Neuronal stem cell (in vitro differentiated cells): ENCODE measurements at regions not wholly inside any gene's neighbourhood (a gene's known extent, or its start where the extent isn't known, plus 50 kb on each side); places are given as distances from the start of the nearest gene placed in this dataset.

ENCODE experiments used
- DNase-seq: peaks from one replicate; pipeline ENCODE4 v3.0.0-alpha.2; 2013; ENCODE audit warnings: low spot score
- H2AFZ ChIP-seq: one replicate; pipeline ENCODE4 v1.6.1; 2013; ENCODE audit warnings: mild to moderate bottlenecking, low read length, inconsistent platforms
- H2AK5ac ChIP-seq: 2 replicates; pipeline ENCODE4 v1.6.1; 2013; ENCODE audit warnings: low read depth, mild to moderate bottlenecking, inconsistent platforms, low read length, moderate library complexity, mixed read lengths
- H2BK120ac ChIP-seq: 2 replicates; pipeline ENCODE4 v1.6.1; 2013; ENCODE audit warnings: low read depth, mild to moderate bottlenecking, inconsistent platforms, low read length, moderate library complexity, mixed read lengths
- H2BK12ac ChIP-seq: one replicate; pipeline ENCODE4 v1.6.1; 2013; ENCODE audit warnings: low read length, inconsistent platforms
- H2BK15ac ChIP-seq: 2 replicates; pipeline ENCODE4 v1.6.1; 2013; ENCODE audit warnings: mild to moderate bottlenecking, low read length, inconsistent platforms, mixed read lengths
- H2BK5ac ChIP-seq: one replicate; pipeline ENCODE4 v1.6.1; 2013; ENCODE audit warnings: inconsistent platforms, mild to moderate bottlenecking, low read length, moderate library complexity
- H3K14ac ChIP-seq: one replicate; pipeline ENCODE4 v1.6.1; 2013; ENCODE audit warnings: low read length, inconsistent platforms
- H3K18ac ChIP-seq: 2 replicates; pipeline ENCODE4 v1.6.1; 2013; ENCODE audit warnings: low read length, inconsistent platforms
- H3K23ac ChIP-seq: 2 replicates; pipeline ENCODE4 v1.6.1; 2013; ENCODE audit warnings: low read depth, mild to moderate bottlenecking, mixed read lengths, low read length, inconsistent platforms; ENCODE audit not compliant: poor library complexity
- H3K27ac ChIP-seq: replicated peaks from 3 replicates; pipeline ENCODE4 v1.5.1; 2013; ENCODE audit warnings: low read length, inconsistent platforms
- H3K27me3 ChIP-seq, 3 experiments: 2 replicates each; pipeline ENCODE4 v1.6.1; 2013; ENCODE audit warnings: low read length in 3 of 3, mild to moderate bottlenecking in 2 of 3, inconsistent platforms in 1 of 3, low read depth in 1 of 3, mixed read lengths in 1 of 3, moderate library complexity in 1 of 3; ENCODE audit not compliant: control insufficient read depth in 3 of 3, insufficient read depth in 3 of 3
- H3K36me3 ChIP-seq, 2 donors: replicated peaks in 1 of 2; 2 replicates each; pipeline ENCODE4 v1.6.1; 2013; ENCODE audit warnings: low read length in 2 of 2; ENCODE audit not compliant: control insufficient read depth in 2 of 2, insufficient read depth in 2 of 2
- H3K4ac ChIP-seq: 2 replicates; pipeline ENCODE4 v1.6.1; 2013; ENCODE audit warnings: inconsistent platforms, mild to moderate bottlenecking, low read length, moderate library complexity
- H3K4me1 ChIP-seq, 2 donors: 1 replicate in 1 of 2; 2 replicates in 1 of 2; pipeline ENCODE4 v1.6.1; 2013; ENCODE audit warnings: low read length in 2 of 2, low read depth in 1 of 2; ENCODE audit not compliant: control insufficient read depth in 2 of 2, insufficient read depth in 1 of 2
- H3K4me2 ChIP-seq: one replicate; pipeline ENCODE4 v1.6.1; 2013; ENCODE audit warnings: mild to moderate bottlenecking, low read length, inconsistent platforms; ENCODE audit not compliant: insufficient read depth, poor library complexity, severe bottlenecking
- H3K4me3 ChIP-seq, 2 donors: 2 replicates each; pipeline ENCODE4 v1.5.1; 2013; ENCODE audit warnings: low read length in 2 of 2, mild to moderate bottlenecking in 2 of 2, inconsistent platforms in 1 of 2, moderate library complexity in 1 of 2
- H3K79me1 ChIP-seq: one replicate; pipeline ENCODE4 v1.6.1; 2013; ENCODE audit warnings: low read depth, mild to moderate bottlenecking, inconsistent platforms, low read length, moderate library complexity
- H3K9ac ChIP-seq: one replicate; pipeline ENCODE4 v1.6.1; 2013; ENCODE audit warnings: mild to moderate bottlenecking, low read depth, low read length, inconsistent platforms; ENCODE audit not compliant: poor library complexity
- H3K9me3 ChIP-seq, 2 donors: replicated peaks in 1 of 2; 2 replicates each; pipeline versions ENCODE3 to v1.6.1; 2013; ENCODE audit warnings: low read length in 2 of 2, mild to moderate bottlenecking in 2 of 2, inconsistent platforms in 1 of 2, low read depth in 1 of 2, mixed read lengths in 1 of 2, moderate library complexity in 1 of 2; ENCODE audit not compliant: control insufficient read depth in 2 of 2, insufficient read depth in 1 of 2
- H4K8ac ChIP-seq: one replicate; pipeline ENCODE4 v1.6.1; 2013; ENCODE audit warnings: low read depth, mild to moderate bottlenecking, inconsistent platforms, low read length, moderate library complexity
- H4K91ac ChIP-seq: one replicate; pipeline ENCODE4 v1.6.1; 2013; ENCODE audit warnings: low read length, low read depth, mild to moderate bottlenecking, inconsistent platforms; ENCODE audit not compliant: poor library complexity
- WGBS, 2 donors: extraction: QIAGEN DNeasy Blood & Tissue Kit; methylation state at CpG; one replicate each; pipeline ENCODE4 v1.1.7; 2013; ENCODE audit warnings: missing lambda C conversion rate in 2 of 2, mixed read lengths in 1 of 2; ENCODE audit not compliant: insufficient read length in 2 of 2, insufficient replicate concordance in 1 of 2; ENCODE audit errors: extremely low coverage in 2 of 2; 5-methylcytosine and 5-hydroxymethylcytosine counted together

- Histone ChIP-seq H4K91ac (no peak overlapping the region), H3K27ac (no peak overlapping the region), H3K4ac (no peak overlapping the region), H2AFZ (no peak overlapping the region), H2BK12ac (no peak overlapping the region), H2BK15ac (no peak overlapping the region), H2BK5ac (no peak overlapping the region), H3K9me3 (no peaks in the 10 kb centered on the region), H3K79me1 (no peaks in the 10 kb centered on the region), H3K18ac (no peak overlapping the region), H3K14ac (no peak overlapping the region), H2AK5ac (no peak overlapping the region), H3K4me1 (peaks cover 0 to 8% of the 10 kb centered on the region in 2 donors), H3K36me3 (no peaks in the 10 kb centered on the region), H3K4me3 (no peak overlapping the region), H3K4me2 (no peak overlapping the region), H3K23ac (no peak overlapping the region), H2BK120ac (no peak overlapping the region), H4K8ac (no peak overlapping the region), H3K9ac (no peak overlapping the region), H3K27me3 (no peaks in the 10 kb centered on the region)
- WGBS, 2 donors, result no CpG with 5 or more reads among the region's 6 CpGs
- DNase-seq, result no peak
Observed at GRCh38 chr12:30012816-30013450, 229.2 kb upstream of the TMTC1 start.

GRCh38 chr12:30010071-30011052 is 226.6 kb upstream of the TMTC1 start:
- no peak overlapping the region for H3K23ac ChIP-seq
- no CpG with 5 or more reads among the region's 1 CpG for WGBS, 2 donors
- peaks cover 0 to 5% of the 10 kb centered on the region in 2 donors for H3K4me1 ChIP-seq
- no peaks in the 10 kb centered on the region for H3K27me3 ChIP-seq
- H3K9me3 ChIP-seq, result no peaks in the 10 kb centered on the region
- no peak overlapping the region for H3K4me3 ChIP-seq
- H3K14ac ChIP-seq, result no peak overlapping the region
- H2AFZ ChIP-seq, result no peak overlapping the region
- no peak overlapping the region for H2AK5ac ChIP-seq
- no peak overlapping the region for H3K18ac ChIP-seq
- no peak overlapping the region for H2BK120ac ChIP-seq
- H2BK15ac ChIP-seq, result no peak overlapping the region
- H3K79me1 ChIP-seq, result no peaks in the 10 kb centered on the region
- H3K36me3 ChIP-seq, result no peaks in the 10 kb centered on the region
- H3K9ac ChIP-seq, result no peak overlapping the region
- H3K4ac ChIP-seq, result no peak overlapping the region
- no peak overlapping the region for H2BK12ac ChIP-seq
- no peak overlapping the region for H4K91ac ChIP-seq
- DNase-seq, result no peak
- H3K27ac ChIP-seq, result no peak overlapping the region
- H2BK5ac ChIP-seq, result no peak overlapping the region
- H3K4me2 ChIP-seq, result no peak overlapping the region
- H4K8ac ChIP-seq, result no peak overlapping the region

GRCh38 chr12:30006021-30006420 is 222.3 kb upstream of the TMTC1 start:
- no peak for DNase-seq
- Histone ChIP-seq H3K79me1 (no peaks in the 10 kb centered on the region), H2BK5ac (no peak overlapping the region), H2AFZ (no peak overlapping the region), H3K27me3 (no peaks in the 10 kb centered on the region), H3K9me3 (no peaks in the 10 kb centered on the region), H4K8ac (no peak overlapping the region), H2BK12ac (no peak overlapping the region), H2AK5ac (no peak overlapping the region), H3K14ac (no peak overlapping the region), H3K4ac (no peak overlapping the region), H3K27ac (no peak overlapping the region), H4K91ac (no peak overlapping the region), H3K36me3 (no peaks in the 10 kb centered on the region), H3K18ac (no peak overlapping the region), H3K9ac (no peak overlapping the region), H3K23ac (no peak overlapping the region), H2BK120ac (no peak overlapping the region), H2BK15ac (no peak overlapping the region), H3K4me1 (no peaks in the 10 kb centered on the region), H3K4me3 (no peak overlapping the region), H3K4me2 (no peak overlapping the region)
- no CpG with 5 or more reads among the region's 1 CpG for WGBS, 2 donors

GRCh38 chr12:30003321-30003720 is 219.6 kb upstream of the TMTC1 start:
- H2BK12ac ChIP-seq, result no peak overlapping the region
- no peak overlapping the region for H3K14ac ChIP-seq
- H2BK120ac ChIP-seq, result no peak overlapping the region
- DNase-seq, result no peak
- no peak overlapping the region for H3K4me3 ChIP-seq
- H4K91ac ChIP-seq, result no peak overlapping the region
- H3K4me1 ChIP-seq, result no peaks in the 10 kb centered on the region
- no CpG with 5 or more reads among the region's 2 CpGs for WGBS, 2 donors
- no peak overlapping the region for H2AK5ac ChIP-seq
- no peak overlapping the region for H2BK5ac ChIP-seq
- H3K23ac ChIP-seq, result no peak overlapping the region
- no peak overlapping the region for H4K8ac ChIP-seq
- no peak overlapping the region for H3K27ac ChIP-seq
- H3K36me3 ChIP-seq, result no peaks in the 10 kb centered on the region
- H3K79me1 ChIP-seq, result no peaks in the 10 kb centered on the region
- no peak overlapping the region for H2BK15ac ChIP-seq
- no peak overlapping the region for H3K4ac ChIP-seq
- H3K9me3 ChIP-seq, result no peaks in the 10 kb centered on the region
- no peaks in the 10 kb centered on the region for H3K27me3 ChIP-seq
- H3K4me2 ChIP-seq, result no peak overlapping the region
- H3K9ac ChIP-seq, result no peak overlapping the region
- H2AFZ ChIP-seq, result no peak overlapping the region
- H3K18ac ChIP-seq, result no peak overlapping the region
